Liver (tissue), 7 donors: ENCODE measurements at regions not wholly inside any gene's neighbourhood (a gene's known extent, or its start where the extent isn't known, plus 50 kb on each side); places are given as distances from the start of the nearest gene placed in this dataset.

Experiments
- DNase-seq: peaks from one replicate; pipeline ENCODE4 v3.0.0-alpha.2; 2017; ENCODE audit warnings: low spot score
- H3K27ac ChIP-seq, 2 donors: one replicate each; pipeline ENCODE4 v1.7.0; 2013; ENCODE audit warnings: inconsistent platforms in 2 of 2, low read length in 2 of 2, control low read depth in 1 of 2, low read depth in 1 of 2, mild to moderate bottlenecking in 1 of 2
- H3K27me3 ChIP-seq, 4 donors: one replicate each; pipeline versions ENCODE4 v1.6.1 to v1.7.0; 2013; ENCODE audit warnings: low read length in 3 of 4, inconsistent platforms in 1 of 4, mild to moderate bottlenecking in 1 of 4, moderate library complexity in 1 of 4; ENCODE audit not compliant: control insufficient read depth in 4 of 4, insufficient read depth in 4 of 4
- H3K36me3 ChIP-seq, 4 donors: one replicate each; pipeline versions ENCODE4 v1.6.1 to v1.7.0; 2013; ENCODE audit warnings: low read length in 3 of 4, mild to moderate bottlenecking in 3 of 4, low read depth in 1 of 4, moderate library complexity in 1 of 4; ENCODE audit not compliant: control insufficient read depth in 4 of 4, insufficient read depth in 3 of 4
- H3K4me1 ChIP-seq, 4 donors: one replicate each; pipeline versions ENCODE4 v1.6.1 to v1.7.0; 2013; ENCODE audit warnings: low read length in 3 of 4, mild to moderate bottlenecking in 3 of 4, moderate library complexity in 1 of 4; ENCODE audit not compliant: control insufficient read depth in 4 of 4, insufficient read depth in 4 of 4
- H3K4me3 ChIP-seq, 3 donors: one replicate each; pipeline versions ENCODE4 v1.6.1 to v1.7.0; 2013; ENCODE audit warnings: low read length in 3 of 3, control low read depth in 1 of 3, low read depth in 1 of 3, mild to moderate bottlenecking in 1 of 3
- H3K9ac ChIP-seq, 2 donors: one replicate each; pipeline ENCODE4 v1.7.0; 2013; ENCODE audit warnings: low read length in 2 of 2, mild to moderate bottlenecking in 2 of 2, moderate library complexity in 2 of 2, control low read depth in 1 of 2, low read depth in 1 of 2
- H3K9me3 ChIP-seq, 4 donors: one replicate each; pipeline versions ENCODE4 v1.6.1 to v1.7.0; 2013; ENCODE audit warnings: low read length in 3 of 4; ENCODE audit not compliant: control insufficient read depth in 4 of 4
- EGR1 ChIP-seq, 2 donors: IDR thresholded peaks; 2 replicates each; pipeline ENCODE4 v1.6.1; 2016 to 2018; ENCODE audit warnings: antibody characterized with exemption in 2 of 2, low read depth in 2 of 2
- FOXA1 ChIP-seq: IDR thresholded peaks from 2 replicates; pipeline ENCODE4 v1.6.1; 2016; ENCODE audit warnings: antibody characterized with exemption
- GABPA ChIP-seq, 2 donors: IDR thresholded peaks in 1 of 2; conservative IDR thresholded peaks in 1 of 2; 2 replicates each; pipeline ENCODE4 v1.6.1; 2016; ENCODE audit warnings: antibody characterized with exemption in 2 of 2, mild to moderate bottlenecking in 1 of 2, moderate library complexity in 1 of 2
- HNF4G ChIP-seq: IDR thresholded peaks from 2 replicates; pipeline ENCODE4 v1.6.1; 2016; ENCODE audit warnings: antibody characterized with exemption
- JUND ChIP-seq, 2 donors: IDR thresholded peaks; 2 replicates each; pipeline ENCODE4 v1.6.1; 2016; ENCODE audit warnings: antibody characterized with exemption in 2 of 2
- RAD21 ChIP-seq, 2 donors: IDR thresholded peaks; 2 replicates each; pipeline ENCODE4 v1.6.1; 2016; ENCODE audit warnings: antibody characterized with exemption in 2 of 2, mild to moderate bottlenecking in 2 of 2
- REST ChIP-seq: IDR thresholded peaks from 2 replicates; pipeline ENCODE4 v1.6.1; 2016; ENCODE audit warnings: antibody characterized with exemption, mild to moderate bottlenecking
- RXRA ChIP-seq, 2 donors: IDR thresholded peaks; 2 replicates each; pipeline ENCODE4 v1.6.1; 2017 to 2018; ENCODE audit warnings: antibody characterized with exemption in 2 of 2, mild to moderate bottlenecking in 1 of 2
- TAF1 ChIP-seq: conservative IDR thresholded peaks from 2 replicates; pipeline ENCODE4 v1.6.1; 2016; ENCODE audit warnings: antibody characterized with exemption, mild to moderate bottlenecking
- YY1 ChIP-seq: IDR thresholded peaks from 2 replicates; pipeline ENCODE4 v1.6.1; 2016; ENCODE audit warnings: antibody characterized with exemption, mild to moderate bottlenecking
- ZBTB33 ChIP-seq: IDR thresholded peaks from 2 replicates; pipeline ENCODE4 v1.6.1; 2016; ENCODE audit warnings: antibody characterized with exemption
- WGBS: extraction: QIAGEN DNeasy Blood & Tissue Kit; methylation state at CpG from one replicate; pipeline ENCODE4 v1.1.7; 2013; 5-methylcytosine and 5-hydroxymethylcytosine counted together
- donor health status: healthy.
- donor health status: healthy.
- donor health status: healthy.
- donor health status: healthy.

GRCh38 chr18:51523671-51524070 is 326.2 kb upstream of the MEX3C start:
- Histone ChIP-seq H3K4me1 (no peaks in the 10 kb centered on the region), H3K27ac (no peak overlapping the region), H3K36me3 (no peaks in the 10 kb centered on the region), H3K4me3 (no peak overlapping the region), H3K27me3 (no peaks in the 10 kb centered on the region), H3K9ac (no peak overlapping the region), H3K9me3 (no peaks in the 10 kb centered on the region)
- no peak for TF ChIP-seq GABPA (IDR thresholded peaks at IDR 0.05 in 1 of 2, conservative IDR thresholded peaks at IDR 0.05 in 1 of 2)
- no peak for TF ChIP-seq YY1
- TF ChIP-seq EGR1 (IDR thresholded peaks at IDR 0.05; ENCODE audit: low read depth in 2 of 2): no peak
- TF ChIP-seq JUND (IDR thresholded peaks at IDR 0.05): no peak
- no peak for TF ChIP-seq RAD21 (IDR thresholded peaks at IDR 0.05)
- no peak for TF ChIP-seq TAF1
- no peak for TF ChIP-seq REST
- TF ChIP-seq ZBTB33: no peak
- no peak for TF ChIP-seq RXRA (IDR thresholded peaks at IDR 0.05)
- 76% methylated on average over 3 of the region's 3 CpGs for WGBS
- no peak for DNase-seq

GRCh38 chr18:51525453-51526225 is 328.2 kb upstream of the MEX3C start:
- Histone ChIP-seq H3K36me3 (no peaks in the 10 kb centered on the region), H3K27me3 (no peaks in the 10 kb centered on the region), H3K27ac (no peak overlapping the region), H3K4me3 (no peak overlapping the region), H3K4me1 (no peaks in the 10 kb centered on the region), H3K9me3 (no peaks in the 10 kb centered on the region), H3K9ac (no peak overlapping the region)
- WGBS: 77% methylated on average over 4 of the region's 4 CpGs
- TF ChIP-seq REST (no peak), JUND (IDR thresholded peaks at IDR 0.05) (no peak), FOXA1 (no peak), YY1 (no peak), ZBTB33 (no peak), HNF4G (no peak)
- DNase-seq: no peak
